ENCODE measurements at regions not wholly inside any gene's neighbourhood (a gene's known extent, or its start where the extent isn't known, plus 50 kb on each side); places are given as distances from the start of the nearest gene placed in this dataset.

GRCh38 chr9:23586906-23587305 lies 239.1 kb downstream of the ELAVL2 start:
- DNase-seq (ENCODE audit: low read depth in 2 of 2) = no peak

DNA sequence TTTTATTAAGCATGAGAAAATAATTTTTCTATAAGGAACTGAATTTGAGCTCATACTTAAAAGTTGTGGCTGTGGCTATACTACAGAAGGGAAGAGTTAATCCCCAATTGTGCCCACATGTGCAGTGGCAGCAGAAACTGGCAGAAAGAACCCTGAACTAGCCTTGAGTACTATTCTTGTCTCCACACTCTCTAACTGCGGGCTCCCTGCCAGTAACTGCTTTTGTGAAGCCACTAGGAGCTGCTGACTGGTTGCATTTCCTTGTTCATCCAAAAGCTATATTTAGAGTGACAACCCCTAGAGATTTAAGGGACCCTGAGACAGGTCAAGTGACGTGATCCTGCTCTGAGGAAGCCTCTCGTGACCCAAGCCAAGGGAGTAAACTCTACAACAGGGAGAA lies 238.6 kb downstream of the ELAVL2 start:
- DNase-seq (ENCODE audit: low read depth in 2 of 2) = no peak

DNA sequence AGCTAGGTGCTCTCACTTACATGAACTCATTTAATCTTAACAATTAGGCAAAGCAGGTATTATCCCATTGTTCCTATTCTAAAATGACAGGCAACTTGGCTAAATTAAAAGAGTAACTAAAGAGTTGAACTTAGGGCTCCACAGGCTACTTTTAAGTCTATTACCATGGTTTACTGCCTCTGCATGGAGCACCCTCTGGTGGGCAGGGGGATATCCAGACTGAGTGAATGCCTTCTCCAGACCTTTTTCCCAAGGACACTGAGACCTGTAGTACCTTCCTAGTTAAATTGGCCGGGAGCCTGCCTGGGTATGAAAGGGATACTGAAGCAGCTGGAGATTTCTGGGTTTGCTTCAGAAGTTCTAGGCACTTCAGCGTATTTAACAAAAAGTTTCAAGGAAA lies 238.1 kb downstream of the ELAVL2 start:
- no peak for DNase-seq (ENCODE audit: low read depth in 2 of 2)

- DNase-seq (ENCODE audit: low read depth in 2 of 2) = no peak
Observed at GRCh38 chr9:23590276-23591000, 235.6 kb downstream of the ELAVL2 start.

DNA sequence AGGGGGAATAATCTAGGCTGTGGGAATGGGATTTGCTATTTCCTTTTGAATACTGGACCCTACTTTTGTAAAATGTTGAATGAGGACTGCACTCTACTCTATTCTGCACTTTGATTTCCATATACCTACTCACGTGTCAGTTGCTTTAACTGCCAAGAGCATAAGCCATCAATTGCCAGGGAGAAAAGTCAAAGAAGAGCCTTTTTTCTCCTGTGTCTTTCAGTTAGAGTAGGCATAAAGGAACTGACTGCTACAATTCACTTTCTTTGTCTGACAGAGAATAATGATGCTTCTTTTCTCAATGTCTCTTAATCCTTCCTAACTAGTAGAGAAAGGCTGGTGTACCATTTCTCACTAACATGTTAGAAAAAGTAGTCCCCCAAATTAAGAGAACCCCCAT lies 231.6 kb downstream of the ELAVL2 start:
- no peak for DNase-seq (ENCODE audit: low read depth in 2 of 2)

DNA sequence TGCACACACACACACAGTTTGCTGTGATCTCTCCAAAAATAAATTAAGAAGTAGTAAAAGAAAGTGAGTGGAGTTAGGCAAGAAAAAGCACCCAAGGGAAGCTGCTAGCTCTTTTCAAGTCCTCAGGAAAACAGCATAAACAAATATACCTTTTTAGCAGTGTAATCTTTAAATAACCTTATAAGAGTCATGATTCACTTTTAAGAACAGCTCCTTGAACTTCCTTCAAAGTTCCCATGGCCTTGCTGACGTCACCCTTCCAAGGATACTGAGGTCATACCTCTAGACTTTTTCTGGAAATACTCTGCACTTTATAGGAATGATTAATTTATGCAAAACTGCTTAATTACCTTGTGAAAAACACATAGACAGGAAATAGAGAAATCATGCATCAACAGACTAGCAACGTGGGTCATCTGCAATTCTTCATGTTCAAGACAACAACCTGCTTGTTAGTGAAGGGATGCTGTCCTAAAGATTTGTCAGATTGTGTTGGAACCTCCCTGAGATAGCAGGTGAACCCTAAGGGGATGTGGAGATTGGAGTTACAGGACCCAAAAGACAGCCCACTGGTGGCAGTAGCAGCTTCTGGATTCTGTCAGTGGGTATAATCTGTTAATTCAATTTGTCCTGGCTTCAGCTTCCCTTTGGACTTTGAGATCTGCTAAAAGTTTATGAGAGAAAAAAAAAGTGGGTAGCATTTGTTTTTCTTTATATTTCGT lies 229.0 kb downstream of the ELAVL2 start:
- DNase-seq (ENCODE audit: low read depth in 2 of 2) = no peak

DNA sequence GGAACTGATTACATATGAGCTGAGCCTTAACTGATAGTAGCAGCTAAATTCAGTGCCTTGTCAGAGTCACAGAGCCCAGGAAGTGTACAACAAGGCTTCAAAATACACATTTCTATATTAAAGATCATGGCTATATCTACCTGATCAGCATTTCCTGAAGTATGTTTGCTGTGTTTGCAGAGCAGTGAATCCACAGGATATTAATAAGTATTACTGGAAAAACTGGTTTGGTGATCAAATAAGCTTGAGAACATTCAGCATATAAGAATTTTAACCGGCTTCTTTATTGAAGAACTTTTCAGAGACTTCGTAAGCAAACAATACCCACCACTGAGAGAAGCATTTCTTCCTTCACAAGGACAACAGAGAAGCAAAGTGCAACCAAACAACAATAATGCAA lies 227.0 kb downstream of the ELAVL2 start:
- no peak for DNase-seq (ENCODE audit: low read depth in 2 of 2)

- no peak for DNase-seq (ENCODE audit: low read depth in 2 of 2)
Observed at GRCh38 chr9:23603311-23603710, 222.7 kb downstream of the ELAVL2 start.

GRCh38 chr9:23606107-23606506 lies 219.9 kb downstream of the ELAVL2 start:
- no peak for DNase-seq (ENCODE audit: low read depth in 2 of 2)

DNA sequence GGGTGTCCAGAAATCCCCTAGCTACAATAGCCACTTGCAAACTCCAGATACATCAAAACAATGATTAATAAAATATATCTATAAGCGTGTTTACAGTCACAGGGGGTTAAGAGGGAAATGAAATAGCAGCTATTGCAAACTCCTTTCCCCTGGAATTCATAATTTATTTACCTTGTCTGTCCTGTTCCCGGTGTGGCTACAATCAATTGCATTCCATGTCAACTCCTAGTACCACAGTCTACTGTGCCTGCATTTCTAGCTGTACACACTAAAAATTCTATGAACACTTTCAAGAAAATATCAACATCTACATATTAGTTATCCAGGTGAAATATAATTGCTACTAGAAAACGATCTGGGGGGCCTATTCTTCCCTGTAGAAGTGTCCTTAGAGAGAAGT lies 217.6 kb downstream of the ELAVL2 start:
- no peak for DNase-seq (ENCODE audit: low read depth in 2 of 2)

- DNase-seq (ENCODE audit: low read depth in 2 of 2) = no peak
Observed at GRCh38 chr9:23611869-23612268, 214.2 kb downstream of the ELAVL2 start.

- DNase-seq (ENCODE audit: low read depth in 2 of 2) = no peak
Observed at GRCh38 chr9:23615569-23615968, 210.5 kb downstream of the ELAVL2 start.

DNA sequence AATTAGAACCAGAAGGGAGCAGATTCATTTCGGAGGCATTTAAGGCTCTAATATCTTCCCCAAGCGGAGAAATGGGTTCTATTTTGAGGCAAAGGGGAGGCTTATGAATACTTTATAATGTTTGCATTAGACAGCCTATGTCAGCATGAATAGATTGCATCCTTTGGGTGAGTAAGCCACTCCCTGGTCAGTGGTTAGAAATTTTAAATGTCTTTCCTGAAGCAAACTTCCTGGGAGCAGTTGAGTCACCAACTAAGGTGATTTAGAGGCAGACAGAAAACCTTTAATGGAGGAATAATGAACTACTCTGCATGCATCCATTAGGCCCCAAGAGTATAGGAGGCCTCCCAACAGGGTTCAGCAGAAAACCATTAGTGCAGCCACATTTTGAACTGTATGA lies 204.9 kb downstream of the ELAVL2 start:
- DNase-seq (ENCODE audit: low read depth in 2 of 2) = peak; percentile 28 to 29

- no peak for DNase-seq (ENCODE audit: low read depth in 2 of 2)
Observed at GRCh38 chr9:23621924-23622323, 204.1 kb downstream of the ELAVL2 start.

- no peak for DNase-seq (ENCODE audit: low read depth in 2 of 2)
Observed at GRCh38 chr9:23622396-23622795, 203.6 kb downstream of the ELAVL2 start.

DNA sequence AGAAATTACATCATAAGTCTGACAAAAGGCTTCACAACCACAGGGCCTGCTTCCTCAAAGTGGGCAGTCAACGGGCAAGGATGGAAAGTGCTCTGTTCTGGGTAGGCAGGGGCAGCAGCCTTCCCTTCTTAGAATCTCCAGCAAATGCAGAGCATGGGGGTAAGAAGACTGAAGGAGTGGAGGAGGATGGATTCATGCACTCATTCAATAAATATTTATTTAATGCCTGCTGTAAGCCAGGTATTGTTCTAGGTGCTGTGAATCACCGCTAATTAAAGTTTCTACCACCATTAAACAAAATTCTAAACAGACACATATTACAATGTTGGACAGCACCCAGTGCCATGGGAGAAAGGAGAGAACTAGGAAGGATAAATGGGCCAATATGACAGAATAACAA lies 195.6 kb downstream of the ELAVL2 start:
- DNase-seq (ENCODE audit: low read depth in 2 of 2) = no peak

DNA sequence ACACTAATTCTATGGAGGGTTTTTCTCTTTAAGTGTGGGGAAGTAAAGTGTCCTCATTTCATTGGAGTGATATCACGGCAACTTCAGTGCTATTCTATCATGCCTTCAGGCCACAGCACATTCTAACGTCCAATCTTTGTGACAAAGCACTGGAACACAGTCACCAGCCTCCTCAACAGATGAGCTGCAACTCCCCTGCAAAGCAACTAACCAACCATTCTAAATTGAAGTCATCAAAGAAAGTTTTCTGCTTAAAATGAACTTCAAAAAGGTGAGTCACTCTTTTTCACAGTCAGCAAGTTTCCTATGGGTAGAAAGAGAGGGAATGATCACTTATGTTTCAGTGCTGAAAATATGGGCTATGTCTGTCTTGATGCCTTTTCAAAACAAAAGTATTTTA lies 190.8 kb downstream of the ELAVL2 start:
- DNase-seq (ENCODE audit: low read depth in 2 of 2) = no peak

DNA sequence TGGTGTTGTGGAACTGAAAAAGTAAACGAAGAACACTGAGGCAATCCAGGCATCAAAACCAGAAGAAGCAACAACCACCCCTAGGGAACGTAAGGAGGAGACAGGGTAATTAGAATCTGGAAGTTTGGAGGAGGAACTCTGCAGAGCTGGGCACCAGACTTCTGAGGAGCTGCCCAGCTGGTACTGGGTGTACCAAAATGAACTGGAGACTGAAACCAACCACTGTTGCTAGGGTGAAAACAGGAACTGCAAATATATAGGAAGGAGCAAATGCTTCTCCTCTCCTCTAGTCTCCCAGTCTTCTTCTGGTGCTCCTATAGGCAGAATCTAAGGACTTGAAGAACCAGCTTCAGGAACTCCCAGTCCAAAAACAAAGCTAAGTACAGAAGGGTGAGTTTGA lies 189.8 kb downstream of the ELAVL2 start:
- DNase-seq (ENCODE audit: low read depth in 2 of 2) = no peak

GRCh38 chr9:23638011-23638410 lies 188.0 kb downstream of the ELAVL2 start:
- DNase-seq (ENCODE audit: low read depth in 2 of 2) = no peak

DNA sequence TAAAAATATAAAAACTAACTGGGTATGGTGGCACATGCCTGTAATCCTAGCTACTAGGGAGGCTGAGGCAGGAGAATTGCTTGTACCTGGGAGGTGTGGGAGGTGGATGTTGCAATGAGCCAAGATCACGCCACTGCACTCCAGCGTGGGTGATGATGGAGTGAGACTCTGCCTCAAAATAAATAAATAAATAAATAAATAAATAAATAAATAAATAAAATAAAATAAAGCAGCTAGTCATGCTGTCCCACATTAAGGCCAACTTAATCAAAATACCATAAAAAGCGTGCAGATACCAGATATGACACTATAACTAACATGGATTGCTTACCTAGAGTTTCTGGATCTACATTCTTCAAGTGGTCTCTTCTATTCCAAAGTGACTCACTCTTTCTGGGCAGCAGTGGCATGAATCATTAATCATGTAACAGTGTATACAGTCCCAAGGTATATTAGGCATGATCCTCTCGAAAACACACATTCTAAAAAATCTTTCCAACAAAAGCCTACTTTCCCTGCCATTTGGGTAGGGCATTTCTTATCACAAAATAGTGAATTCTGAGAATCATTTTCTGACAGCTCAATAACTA lies 187.1 kb downstream of the ELAVL2 start:
- DNase-seq (ENCODE audit: low read depth in 2 of 2) = no peak

Data from fibroblast of skin of left biceps (primary cell).